OCI-LY7 (cell line): ENCODE measurements at regions not wholly inside any gene's neighbourhood (a gene's known extent, or its start where the extent isn't known, plus 50 kb on each side); places are given as distances from the start of the nearest gene placed in this dataset.

Experiments
- CTCF ChIP-seq: fragments of 200-600 bp; sonication (generic); conservative IDR thresholded peaks from 2 replicates; pipeline ENCODE4 v1.5.1; 2014; ENCODE audit warnings: mild to moderate bottlenecking, antibody characterized with exemption, low read length, moderate library complexity, mixed read lengths
- EZH2phosphoT487 ChIP-seq: fragments of 200-600 bp; sonication (generic); IDR thresholded peaks from 2 replicates; pipeline ENCODE4 v1.6.1; 2018; ENCODE audit warnings: low read depth, borderline replicate concordance, mild to moderate bottlenecking, mixed run types, antibody characterized with exemption, low read length, moderate library complexity, mixed read lengths

GRCh38 chr2:66080127-66080526, 354.8 kb upstream of the MEIS1 start:
- TF ChIP-seq CTCF (no peak), EZH2phosphoT487 (no peak)
